IMR-90 (cell line): ENCODE measurements at regions not wholly inside any gene's neighbourhood (a gene's known extent, or its start where the extent isn't known, plus 50 kb on each side); places are given as distances from the start of the nearest gene placed in this dataset.

Experiments
- ATAC-seq: fragments of 200-7000 bp; cut with Tn5 transposase; 2 replicates; pipeline ENCODE4 v1.9.1; 2020; ENCODE audit warnings: low read depth, mild to moderate bottlenecking, moderate library complexity
- BruUV-seq: library from RNA; stranded (reverse); fragments of 400-500 nt; replicated peaks from 2 replicates; lab custom pipeline; 2021; lab: Mats Ljungman, UMichigan
- CTCF ChIA-PET: fragments of 300-600 bp; formaldehyde crosslinking; extraction: SDS; loops from one replicate; lab custom pipeline; 2021; ENCODE audit warnings: antibody characterized with exemption; lab: Yijun Ruan, JAX
- POLR2A ChIA-PET: fragments of 300-600 bp; sonication (Branson Sonifier 250); formaldehyde crosslinking; loops from one replicate; lab custom pipeline; 2022; ENCODE audit warnings: antibody characterized with exemption; ENCODE audit not compliant: unreplicated experiment; lab: Charles Lee
- DNase-seq: peaks from one replicate; pipeline ENCODE4 v3.0.0; 2013
- H2AFZ ChIP-seq: replicated peaks from 2 replicates; pipeline ENCODE3; 2013; ENCODE audit warnings: low read length, mild to moderate bottlenecking; ENCODE audit not compliant: poor library complexity
- H2AK5ac ChIP-seq: 2 replicates; pipeline ENCODE4 v1.6.1; 2013; ENCODE audit warnings: low read depth, low read length, inconsistent platforms
- H2AK9ac ChIP-seq: replicated peaks from 2 replicates; pipeline ENCODE3; 2013; ENCODE audit warnings: mild to moderate bottlenecking, low read depth, low read length, moderate library complexity; ENCODE audit not compliant: poor library complexity
- H2BK120ac ChIP-seq: 2 replicates; pipeline ENCODE4 v1.6.1; 2013; ENCODE audit warnings: low read depth, low read length, inconsistent platforms
- H2BK15ac ChIP-seq: 3 replicates; pipeline ENCODE4 v1.6.1; 2013; ENCODE audit warnings: low read depth, low read length, inconsistent platforms
- H2BK20ac ChIP-seq: 2 replicates; pipeline ENCODE4 v1.6.1; 2013; ENCODE audit warnings: low read depth, mild to moderate bottlenecking, inconsistent platforms, low read length, moderate library complexity
- H2BK5ac ChIP-seq: 2 replicates; pipeline ENCODE4 v1.6.1; 2013; ENCODE audit warnings: mild to moderate bottlenecking, low read depth, low read length, inconsistent platforms; ENCODE audit not compliant: poor library complexity, severe bottlenecking
- H3K14ac ChIP-seq: replicated peaks from 2 replicates; pipeline ENCODE4 v1.6.1; 2013; ENCODE audit warnings: low read depth, low read length, inconsistent platforms
- H3K18ac ChIP-seq: 2 replicates; pipeline ENCODE4 v1.6.1; 2013; ENCODE audit warnings: low read depth, low read length, control low read depth
- H3K23ac ChIP-seq: 2 replicates; pipeline ENCODE4 v1.6.1; 2013; ENCODE audit warnings: low read depth, low read length, inconsistent platforms
- H3K27ac ChIP-seq: 2 replicates; pipeline ENCODE4 v1.5.1; 2013; ENCODE audit warnings: mild to moderate bottlenecking, control low read depth, low read length; ENCODE audit not compliant: insufficient read depth
- H3K27me3 ChIP-seq: 2 replicates; pipeline ENCODE4 v1.6.1; 2013; ENCODE audit warnings: low read length; ENCODE audit not compliant: control insufficient read depth, insufficient read depth
- H3K36me3 ChIP-seq: 2 replicates; pipeline ENCODE4 v1.6.1; 2013; ENCODE audit warnings: low read length, mixed read lengths; ENCODE audit not compliant: control insufficient read depth, insufficient read depth
- H3K4ac ChIP-seq: 2 replicates; pipeline ENCODE4 v1.6.1; 2013; ENCODE audit warnings: low read depth, low read length, inconsistent platforms
- H3K4me1 ChIP-seq: 2 replicates; pipeline ENCODE4 v1.6.1; 2013; ENCODE audit warnings: low read length, mixed read lengths; ENCODE audit not compliant: control insufficient read depth, insufficient read depth
- H3K4me2 ChIP-seq: 2 replicates; pipeline ENCODE4 v1.6.1; 2013; ENCODE audit warnings: low read depth, mild to moderate bottlenecking, control low read depth, low read length, moderate library complexity
- H3K4me3 ChIP-seq: 2 replicates; pipeline ENCODE4 v1.5.1; 2013; ENCODE audit warnings: low read depth, mild to moderate bottlenecking, control low read depth, low read length, moderate library complexity; ENCODE audit not compliant: insufficient read depth
- H3K56ac ChIP-seq: 2 replicates; pipeline ENCODE4 v1.6.1; 2013; ENCODE audit warnings: low read length, inconsistent platforms; ENCODE audit not compliant: insufficient read depth; ENCODE audit errors: extremely low read depth
- H3K79me1 ChIP-seq, 2 experiments: 2 replicates each; pipeline ENCODE4 v1.6.1; 2013; ENCODE audit warnings: low read length in 2 of 2, inconsistent platforms in 1 of 2, low read depth in 1 of 2
- H3K9ac ChIP-seq: 2 replicates; pipeline ENCODE4 v1.6.1; 2013; ENCODE audit warnings: low read depth, low read length, control low read depth
- H3K9me1 ChIP-seq: 2 replicates; pipeline ENCODE4 v1.6.1; 2013; ENCODE audit warnings: low read length, inconsistent platforms; ENCODE audit not compliant: insufficient read depth
- H3K9me3 ChIP-seq: 2 replicates; pipeline ENCODE4 v1.6.1; 2013; ENCODE audit warnings: low read length; ENCODE audit not compliant: control insufficient read depth, insufficient read depth
- H4K20me1 ChIP-seq: 2 replicates; pipeline ENCODE4 v1.6.1; 2013; ENCODE audit warnings: low read length, inconsistent platforms; ENCODE audit not compliant: insufficient read depth
- H4K5ac ChIP-seq: 2 replicates; pipeline ENCODE4 v1.6.1; 2013; ENCODE audit warnings: mild to moderate bottlenecking, low read depth, low read length, control low read depth
- H4K8ac ChIP-seq, 2 experiments: 2 replicates each; pipeline ENCODE4 v1.6.1; 2013; ENCODE audit warnings: low read depth in 2 of 2, low read length in 2 of 2, control low read depth in 1 of 2, inconsistent platforms in 1 of 2
- H4K91ac ChIP-seq: 2 replicates; pipeline ENCODE4 v1.6.1; 2013; ENCODE audit warnings: low read depth, low read length, inconsistent platforms; ENCODE audit not compliant: insufficient read depth
- BHLHE40 ChIP-seq: fragments of 150-350 bp; IDR thresholded peaks from 2 replicates; pipeline ENCODE4 v1.6.1; 2016; ENCODE audit warnings: mild to moderate bottlenecking, low read depth, low read length
- CHD1 ChIP-seq: IDR thresholded peaks from 2 replicates; pipeline ENCODE4 v1.6.1; 2012; ENCODE audit warnings: low read depth, low read length, improper control_type of control experiment
- FOS ChIP-seq: fragments of 150-350 bp; IDR thresholded peaks from 2 replicates; pipeline ENCODE4 v1.6.1; 2016; ENCODE audit warnings: low read depth, low read length
- MAFK ChIP-seq: IDR thresholded peaks from 2 replicates; pipeline ENCODE4 v1.6.1; 2012; ENCODE audit warnings: low read depth, low read length, improper control_type of control experiment
- MAZ ChIP-seq: IDR thresholded peaks from 2 replicates; pipeline ENCODE4 v1.6.1; 2012; ENCODE audit warnings: low read depth, mild to moderate bottlenecking, low read length, improper control_type of control experiment, moderate library complexity, borderline replicate concordance
- MXI1 ChIP-seq: IDR thresholded peaks from 2 replicates; pipeline ENCODE4 v1.6.1; 2012; ENCODE audit warnings: low read depth, mild to moderate bottlenecking, low read length, moderate library complexity, borderline replicate concordance
- NFE2L2 ChIP-seq: fragments of 150-350 bp; IDR thresholded peaks from 2 replicates; pipeline ENCODE4 v1.6.1; 2016; ENCODE audit warnings: low read depth, mild to moderate bottlenecking, low read length
- RAD21 ChIP-seq: IDR thresholded peaks from 2 replicates; pipeline ENCODE4 v1.6.1; 2012; ENCODE audit warnings: low read length, improper control_type of control experiment
- RFX5 ChIP-seq: IDR thresholded peaks from 2 replicates; pipeline ENCODE4 v1.8.0; 2012; ENCODE audit warnings: low read depth, mild to moderate bottlenecking, low read length, moderate library complexity
- WGBS, 2 experiments: methylation state at CpG; one replicate each; pipeline versions ENCODE4 v1.1.5 to v1.1.7; 2013; ENCODE audit warnings: missing lambda C conversion rate in 2 of 2; ENCODE audit not compliant: insufficient read length in 1 of 2; ENCODE audit errors: extremely low coverage in 2 of 2; 5-methylcytosine and 5-hydroxymethylcytosine counted together
- dilution Hi-C: fragments of 300-500 bp; cut with HindIII; formaldehyde crosslinking; loops from one replicate; pipeline ENCODE4 v1.14.3; 2018; ENCODE audit warnings: low sequenced_read_pairs; ENCODE audit not compliant: unreplicated experiment
- in situ Hi-C: fragments of 300-500 bp; cut with MboI; formaldehyde crosslinking; loops from 3 replicates; pipeline ENCODE4 v1.14.3; 2019; ENCODE audit warnings: low sequenced_read_pairs, inconsistent platforms, mixed read lengths
- intact Hi-C: fragments of 100-400 bp; cut with micrococcal nuclease; formaldehyde crosslinking; loops from 2 replicates; pipeline ENCODE4 v1.10.0; 2022
- TF ChIP-seq, protein P1 (sequence below): fragments of 150-350 bp; IDR thresholded peaks from 2 replicates; pipeline ENCODE4 v1.6.1; 2017; ENCODE audit warnings: mild to moderate bottlenecking, antibody characterized with exemption, low read length, low read depth
- TF ChIP-seq, protein P2 (sequence below): fragments of 150-350 bp; IDR thresholded peaks from 2 replicates; pipeline ENCODE4 v1.6.1; 2016; ENCODE audit warnings: low read depth, mild to moderate bottlenecking, low read length, moderate library complexity, borderline replicate concordance
- TF ChIP-seq, protein P3 (sequence below): conservative IDR thresholded peaks from 2 replicates; pipeline ENCODE4 v1.5.1; 2012; ENCODE audit warnings: mild to moderate bottlenecking, low read depth, low read length, improper control_type of control experiment

DNA sequence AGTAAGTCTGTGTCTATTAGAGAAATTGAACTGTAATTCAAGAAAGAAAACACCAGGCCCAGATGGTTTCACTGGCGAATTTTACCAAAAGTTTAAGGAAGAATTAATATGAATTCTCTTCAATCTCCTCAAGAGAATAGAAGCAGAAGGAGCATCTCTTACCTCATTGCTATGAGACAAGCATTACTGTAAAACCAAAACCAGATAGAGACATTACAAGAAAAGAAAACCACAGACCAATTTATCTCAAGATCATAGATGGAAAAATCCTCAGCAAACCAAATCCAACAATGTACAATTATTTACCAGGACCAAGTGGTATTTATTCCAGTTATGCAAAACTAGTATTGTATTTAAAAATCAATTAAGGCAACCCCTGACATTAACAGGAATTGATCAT is 160.6 kb downstream of the LIPI start:
- Histone ChIP-seq H2AFZ (no peak overlapping the region), H3K27me3 (no peaks in the 10 kb centered on the region), H4K20me1 (no peaks in the 10 kb centered on the region), H4K8ac (no peak overlapping the region), H3K9ac (no peak overlapping the region), H3K79me1 (peaks cover 4% of the 10 kb centered on the region in 2 experiments; a peak in 2 of 4 replicates), H3K4me2 (no peak overlapping the region), H2AK5ac (no peak overlapping the region), H3K4me3 (no peak overlapping the region), H3K18ac (no peak overlapping the region), H2BK15ac (no peak overlapping the region), H2BK120ac (no peak overlapping the region), H3K23ac (no peak overlapping the region), H3K36me3 (no peaks in the 10 kb centered on the region), H3K14ac (no peak overlapping the region), H3K56ac (no peak overlapping the region), H4K91ac (no peak overlapping the region), H2BK20ac (no peak overlapping the region), H4K5ac (no peak overlapping the region), H3K9me3 (no peaks in the 10 kb centered on the region), H3K4me1 (no peaks in the 10 kb centered on the region), H2AK9ac (no peak overlapping the region), H3K4ac (no peak overlapping the region), H3K27ac (no peak overlapping the region), H3K9me1 (no peaks in the 10 kb centered on the region), H2BK5ac (no peak overlapping the region)
- POLR2A ChIA-PET, result no interaction called here
- CTCF ChIA-PET, result no interaction called here
- intact Hi-C loops (no loop called here), dilution Hi-C loops (no loop called here), in situ Hi-C loops (loop anchor here (5.0 kb wide), 1 partner anchor 73 kb away; no protein-coding TSS in a partner anchor)
- BruUV-seq, result no TSS peak
- ATAC-seq (no peak), DNase-seq (no peak)
- no CpG with 5 or more reads among the region's 1 CpG for WGBS, 2 experiments
- TF ChIP-seq FOS (no peak), RAD21 (no peak), NFE2L2 (no peak), MXI1 (no peak), BHLHE40 (no peak), RFX5 (no peak), MAFK (no peak), CHD1 (no peak), MAZ (no peak)
- TF ChIP-seq, protein P1, sequence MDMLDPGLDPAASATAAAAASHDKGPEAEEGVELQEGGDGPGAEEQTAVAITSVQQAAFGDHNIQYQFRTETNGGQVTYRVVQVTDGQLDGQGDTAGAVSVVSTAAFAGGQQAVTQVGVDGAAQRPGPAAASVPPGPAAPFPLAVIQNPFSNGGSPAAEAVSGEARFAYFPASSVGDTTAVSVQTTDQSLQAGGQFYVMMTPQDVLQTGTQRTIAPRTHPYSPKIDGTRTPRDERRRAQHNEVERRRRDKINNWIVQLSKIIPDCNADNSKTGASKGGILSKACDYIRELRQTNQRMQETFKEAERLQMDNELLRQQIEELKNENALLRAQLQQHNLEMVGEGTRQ, result no peak
- TF ChIP-seq, protein P2, sequence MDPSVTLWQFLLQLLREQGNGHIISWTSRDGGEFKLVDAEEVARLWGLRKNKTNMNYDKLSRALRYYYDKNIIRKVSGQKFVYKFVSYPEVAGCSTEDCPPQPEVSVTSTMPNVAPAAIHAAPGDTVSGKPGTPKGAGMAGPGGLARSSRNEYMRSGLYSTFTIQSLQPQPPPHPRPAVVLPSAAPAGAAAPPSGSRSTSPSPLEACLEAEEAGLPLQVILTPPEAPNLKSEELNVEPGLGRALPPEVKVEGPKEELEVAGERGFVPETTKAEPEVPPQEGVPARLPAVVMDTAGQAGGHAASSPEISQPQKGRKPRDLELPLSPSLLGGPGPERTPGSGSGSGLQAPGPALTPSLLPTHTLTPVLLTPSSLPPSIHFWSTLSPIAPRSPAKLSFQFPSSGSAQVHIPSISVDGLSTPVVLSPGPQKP, result no peak
- TF ChIP-seq, protein P3, sequence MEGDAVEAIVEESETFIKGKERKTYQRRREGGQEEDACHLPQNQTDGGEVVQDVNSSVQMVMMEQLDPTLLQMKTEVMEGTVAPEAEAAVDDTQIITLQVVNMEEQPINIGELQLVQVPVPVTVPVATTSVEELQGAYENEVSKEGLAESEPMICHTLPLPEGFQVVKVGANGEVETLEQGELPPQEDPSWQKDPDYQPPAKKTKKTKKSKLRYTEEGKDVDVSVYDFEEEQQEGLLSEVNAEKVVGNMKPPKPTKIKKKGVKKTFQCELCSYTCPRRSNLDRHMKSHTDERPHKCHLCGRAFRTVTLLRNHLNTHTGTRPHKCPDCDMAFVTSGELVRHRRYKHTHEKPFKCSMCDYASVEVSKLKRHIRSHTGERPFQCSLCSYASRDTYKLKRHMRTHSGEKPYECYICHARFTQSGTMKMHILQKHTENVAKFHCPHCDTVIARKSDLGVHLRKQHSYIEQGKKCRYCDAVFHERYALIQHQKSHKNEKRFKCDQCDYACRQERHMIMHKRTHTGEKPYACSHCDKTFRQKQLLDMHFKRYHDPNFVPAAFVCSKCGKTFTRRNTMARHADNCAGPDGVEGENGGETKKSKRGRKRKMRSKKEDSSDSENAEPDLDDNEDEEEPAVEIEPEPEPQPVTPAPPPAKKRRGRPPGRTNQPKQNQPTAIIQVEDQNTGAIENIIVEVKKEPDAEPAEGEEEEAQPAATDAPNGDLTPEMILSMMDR, result no peak
